Hepatocyte (in vitro differentiated cells): ENCODE measurements at regions not wholly inside any gene's neighbourhood (a gene's known extent, or its start where the extent isn't known, plus 50 kb on each side); places are given as distances from the start of the nearest gene placed in this dataset.

Experiments used
- EZH2phosphoT487 ChIP-seq: fragments of 200-600 bp; sonication (generic); IDR thresholded peaks from one replicate; pipeline ENCODE4 v1.6.1; 2018; ENCODE audit warnings: antibody characterized with exemption, mild to moderate bottlenecking, low read depth, moderate library complexity; ENCODE audit not compliant: unreplicated experiment, severe bottlenecking
- TF ChIP-seq, protein P1 (sequence below): fragments of 200-600 bp; sonication (generic); IDR thresholded peaks from 2 replicates; pipeline ENCODE4 v1.5.1; 2016; ENCODE audit warnings: antibody characterized with exemption, mild to moderate bottlenecking; ENCODE audit not compliant: poor library complexity

DNA sequence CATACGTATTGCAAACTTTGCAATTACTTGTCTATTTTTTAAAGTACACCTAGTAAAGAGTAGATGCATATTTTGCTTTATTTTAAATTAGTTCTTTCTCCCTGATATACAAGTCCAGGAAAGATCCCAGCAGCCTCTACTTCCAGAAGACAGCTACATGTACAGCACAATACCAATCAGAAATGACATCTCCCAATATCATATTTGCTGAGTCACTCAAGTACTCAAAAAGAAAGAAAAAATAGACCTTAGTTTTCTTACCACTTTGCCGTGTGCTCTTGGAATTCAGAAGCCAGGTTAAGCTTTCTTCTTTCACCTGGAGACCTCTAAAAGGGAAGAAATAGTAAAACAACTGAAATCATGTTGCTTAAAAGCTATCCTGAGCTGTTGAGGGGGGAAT is 412.6 kb upstream of the RUNX1 start:
- TF ChIP-seq, protein P1, sequence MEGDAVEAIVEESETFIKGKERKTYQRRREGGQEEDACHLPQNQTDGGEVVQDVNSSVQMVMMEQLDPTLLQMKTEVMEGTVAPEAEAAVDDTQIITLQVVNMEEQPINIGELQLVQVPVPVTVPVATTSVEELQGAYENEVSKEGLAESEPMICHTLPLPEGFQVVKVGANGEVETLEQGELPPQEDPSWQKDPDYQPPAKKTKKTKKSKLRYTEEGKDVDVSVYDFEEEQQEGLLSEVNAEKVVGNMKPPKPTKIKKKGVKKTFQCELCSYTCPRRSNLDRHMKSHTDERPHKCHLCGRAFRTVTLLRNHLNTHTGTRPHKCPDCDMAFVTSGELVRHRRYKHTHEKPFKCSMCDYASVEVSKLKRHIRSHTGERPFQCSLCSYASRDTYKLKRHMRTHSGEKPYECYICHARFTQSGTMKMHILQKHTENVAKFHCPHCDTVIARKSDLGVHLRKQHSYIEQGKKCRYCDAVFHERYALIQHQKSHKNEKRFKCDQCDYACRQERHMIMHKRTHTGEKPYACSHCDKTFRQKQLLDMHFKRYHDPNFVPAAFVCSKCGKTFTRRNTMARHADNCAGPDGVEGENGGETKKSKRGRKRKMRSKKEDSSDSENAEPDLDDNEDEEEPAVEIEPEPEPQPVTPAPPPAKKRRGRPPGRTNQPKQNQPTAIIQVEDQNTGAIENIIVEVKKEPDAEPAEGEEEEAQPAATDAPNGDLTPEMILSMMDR, result no peak
- TF ChIP-seq EZH2phosphoT487, result no peak
